ENCODE measurements at regions not wholly inside any gene's neighbourhood (a gene's known extent, or its start where the extent isn't known, plus 50 kb on each side); places are given as distances from the start of the nearest gene placed in this dataset.

DNA sequence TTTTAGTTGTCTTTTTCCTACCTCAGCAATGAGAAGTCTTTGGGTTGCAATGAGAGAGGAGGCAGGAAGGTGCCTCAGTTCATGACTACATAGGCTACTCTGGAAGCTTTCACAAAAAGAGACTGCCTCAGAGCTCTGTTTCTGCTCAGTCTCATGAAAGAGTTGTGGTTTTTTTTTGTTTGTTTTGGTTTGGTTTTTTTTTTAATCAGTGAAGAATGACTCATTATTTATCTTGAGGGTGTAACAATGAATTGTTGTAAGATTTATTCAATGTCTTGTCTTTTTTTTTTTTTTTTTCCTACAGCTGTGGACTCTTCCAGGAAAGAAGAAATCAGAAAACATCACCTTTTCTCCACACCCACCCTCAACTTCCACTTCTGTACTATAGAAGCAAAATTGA is 67.5 kb upstream of the CXCL13 start:
- no peak for DNase-seq (ENCODE audit: low spot score)
- TF ChIP-seq, protein P1, sequence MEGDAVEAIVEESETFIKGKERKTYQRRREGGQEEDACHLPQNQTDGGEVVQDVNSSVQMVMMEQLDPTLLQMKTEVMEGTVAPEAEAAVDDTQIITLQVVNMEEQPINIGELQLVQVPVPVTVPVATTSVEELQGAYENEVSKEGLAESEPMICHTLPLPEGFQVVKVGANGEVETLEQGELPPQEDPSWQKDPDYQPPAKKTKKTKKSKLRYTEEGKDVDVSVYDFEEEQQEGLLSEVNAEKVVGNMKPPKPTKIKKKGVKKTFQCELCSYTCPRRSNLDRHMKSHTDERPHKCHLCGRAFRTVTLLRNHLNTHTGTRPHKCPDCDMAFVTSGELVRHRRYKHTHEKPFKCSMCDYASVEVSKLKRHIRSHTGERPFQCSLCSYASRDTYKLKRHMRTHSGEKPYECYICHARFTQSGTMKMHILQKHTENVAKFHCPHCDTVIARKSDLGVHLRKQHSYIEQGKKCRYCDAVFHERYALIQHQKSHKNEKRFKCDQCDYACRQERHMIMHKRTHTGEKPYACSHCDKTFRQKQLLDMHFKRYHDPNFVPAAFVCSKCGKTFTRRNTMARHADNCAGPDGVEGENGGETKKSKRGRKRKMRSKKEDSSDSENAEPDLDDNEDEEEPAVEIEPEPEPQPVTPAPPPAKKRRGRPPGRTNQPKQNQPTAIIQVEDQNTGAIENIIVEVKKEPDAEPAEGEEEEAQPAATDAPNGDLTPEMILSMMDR (IDR thresholded peaks at IDR 0.05; ENCODE audit: extremely low read depth, insufficient read depth, missing control alignments): no peak
- in situ Hi-C loops (cut with MboI; ENCODE audit: low pct_unique_long_range_greater_than_20kb, low sequenced_read_pairs, unreplicated experiment): no loop called here

DNA sequence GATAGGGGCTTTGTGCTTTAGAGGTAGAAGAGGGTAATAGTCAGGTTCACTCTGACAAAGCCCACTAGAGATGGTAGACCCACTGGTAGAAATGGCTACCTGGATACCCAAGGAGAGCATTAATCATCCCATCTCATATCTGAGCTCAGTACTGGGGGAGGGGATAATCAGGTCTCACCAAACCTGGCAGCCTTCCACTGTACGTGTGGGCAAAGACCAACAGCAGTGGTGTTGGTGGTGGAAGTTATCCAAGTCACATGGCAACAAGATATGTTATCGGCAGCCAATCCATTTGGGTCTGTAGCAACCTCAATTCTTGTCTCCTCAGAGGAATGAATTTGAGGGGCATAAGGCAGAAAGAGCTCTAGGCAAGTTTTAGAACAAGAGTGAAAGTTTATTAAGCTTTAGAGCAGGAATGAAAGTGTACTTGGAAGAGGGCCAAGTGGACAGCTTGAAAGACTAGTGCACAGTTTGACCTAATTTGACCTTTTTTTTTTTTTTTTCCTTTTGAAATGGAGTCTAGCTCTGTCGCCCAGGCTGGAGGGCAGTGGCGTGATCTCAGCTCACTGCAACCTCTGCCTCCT is 67.0 kb upstream of the CXCL13 start:
- TF ChIP-seq, protein P1 (IDR thresholded peaks at IDR 0.05; ENCODE audit: extremely low read depth, insufficient read depth, missing control alignments): no peak
- no peak for DNase-seq (ENCODE audit: low spot score)
- in situ Hi-C loops (cut with MboI; ENCODE audit: low pct_unique_long_range_greater_than_20kb, low sequenced_read_pairs, unreplicated experiment): no loop called here
